ENCODE measurements at regions not wholly inside any gene's neighbourhood (a gene's known extent, or its start where the extent isn't known, plus 50 kb on each side); places are given as distances from the start of the nearest gene placed in this dataset.

- TF ChIP-seq POLR2A (IDR thresholded peaks at IDR 0.05) (no peak), CTCF (IDR thresholded peaks at IDR 0.05) (no peak)
Observed at GRCh38 chr14:105913861-105914260, 387.5 kb downstream of the TMEM121 start.

Data from body of pancreas (tissue), 4 donors.